Endodermal cell (in vitro differentiated cells): ENCODE measurements at regions not wholly inside any gene's neighbourhood (a gene's known extent, or its start where the extent isn't known, plus 50 kb on each side); places are given as distances from the start of the nearest gene placed in this dataset.

Experiments used
- DNase-seq: peaks from one replicate; pipeline ENCODE4 v3.0.0-alpha.2; 2017
- H3K27ac ChIP-seq: 2 replicates; pipeline ENCODE4 v1.5.1; 2013; ENCODE audit warnings: mild to moderate bottlenecking, low read depth, low read length, moderate library complexity
- H3K27me3 ChIP-seq: 2 replicates; pipeline ENCODE4 v1.6.1; 2013; ENCODE audit warnings: mild to moderate bottlenecking, low read length, moderate library complexity; ENCODE audit not compliant: insufficient read depth, control insufficient read depth, poor library complexity, severe bottlenecking
- H3K36me3 ChIP-seq: 2 replicates; pipeline ENCODE4 v1.7.0; 2013; ENCODE audit warnings: mild to moderate bottlenecking, low read length, moderate library complexity; ENCODE audit not compliant: control insufficient read depth, insufficient read depth
- H3K4me1 ChIP-seq: one replicate; pipeline ENCODE4 v1.7.0; 2013; ENCODE audit warnings: low read length; ENCODE audit not compliant: control insufficient read depth, insufficient read depth
- H3K4me3 ChIP-seq: 2 replicates; pipeline ENCODE4 v1.5.1; 2013; ENCODE audit warnings: mild to moderate bottlenecking, low read length, moderate library complexity
- H3K9ac ChIP-seq: 2 replicates; pipeline ENCODE4 v1.6.1; 2013; ENCODE audit warnings: mild to moderate bottlenecking, low read length, moderate library complexity; ENCODE audit not compliant: poor library complexity, severe bottlenecking; ENCODE audit errors: extremely low read depth
- H3K9me3 ChIP-seq: 2 replicates; pipeline ENCODE4 v1.6.1; 2013; ENCODE audit warnings: mild to moderate bottlenecking, low read length, moderate library complexity; ENCODE audit not compliant: control insufficient read depth
- H3K27ac Mint-ChIP-seq: 2 replicates; pipeline ENCODE4 v1.8.0; 2020; ENCODE audit warnings: mixed read lengths
- H3K27me3 Mint-ChIP-seq: 2 replicates; pipeline ENCODE4 v1.8.0; 2021; ENCODE audit warnings: mild to moderate bottlenecking, mixed read lengths; ENCODE audit not compliant: insufficient read depth
- H3K36me3 Mint-ChIP-seq: 2 replicates; pipeline ENCODE4 v1.8.0; 2020; ENCODE audit warnings: low read depth, mixed read lengths
- H3K4me1 Mint-ChIP-seq: 2 replicates; pipeline ENCODE4 v1.8.0; 2020; ENCODE audit warnings: mixed read lengths
- H3K4me3 Mint-ChIP-seq: 2 replicates; pipeline ENCODE4 v1.8.0; 2020; ENCODE audit warnings: mild to moderate bottlenecking, moderate library complexity, mixed read lengths
- H3K9me3 Mint-ChIP-seq: 2 replicates; pipeline ENCODE4 v1.8.0; 2020; ENCODE audit warnings: mild to moderate bottlenecking, mixed read lengths
- CTCF ChIP-seq: fragments of 200-600 bp; sonication (generic); conservative IDR thresholded peaks from 2 replicates; pipeline ENCODE4 v1.5.0; 2021; ENCODE audit warnings: antibody characterized with exemption, mild to moderate bottlenecking
- WGBS, 2 experiments: methylation state at CpG; one replicate each; pipeline versions ENCODE4 v1.1.5 to v1.1.7; 2013; ENCODE audit warnings: missing lambda C conversion rate in 2 of 2, mixed read lengths in 1 of 2; ENCODE audit not compliant: insufficient coverage in 1 of 2, insufficient read length in 1 of 2; 5-methylcytosine and 5-hydroxymethylcytosine counted together

DNA sequence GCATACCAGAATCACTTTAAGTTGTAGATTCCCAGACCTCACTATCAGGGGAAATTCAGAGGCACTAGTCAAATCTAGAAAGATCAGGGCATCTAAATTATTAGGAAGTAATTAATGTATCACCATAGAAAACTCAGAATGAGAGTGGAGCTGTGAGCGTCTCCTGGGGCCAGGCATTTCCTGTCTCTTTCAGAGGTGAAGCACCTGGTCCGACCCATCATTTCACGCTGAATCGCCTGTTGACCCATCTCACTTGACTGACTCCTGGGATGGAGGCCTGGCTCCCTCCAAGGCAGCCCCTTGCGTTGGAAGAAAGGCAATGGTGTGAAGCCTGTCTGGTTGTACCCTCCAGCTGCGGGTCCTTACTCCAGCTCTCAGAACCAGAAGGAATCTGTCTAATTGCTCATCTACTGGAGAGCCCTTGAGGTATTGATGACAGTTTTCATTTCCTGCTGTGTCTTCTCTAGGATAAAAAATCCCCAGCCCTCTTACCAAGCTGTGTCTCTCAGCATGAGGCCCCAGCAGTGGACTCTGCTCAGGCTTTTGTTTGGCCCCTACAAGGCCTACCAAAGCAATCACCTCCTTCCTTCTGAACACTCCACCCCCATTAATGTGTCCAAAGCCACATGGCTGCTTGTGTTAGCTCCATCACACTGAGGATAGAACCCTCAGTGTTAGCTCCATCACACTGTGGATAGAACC, 93.2 kb upstream of the SYT13 start:
- no peak for TF ChIP-seq CTCF
- H3K9ac ChIP-seq, result no peak overlapping the region
- no peaks in the 10 kb centered on the region for H3K36me3 ChIP-seq
- no peak overlapping the region for H3K4me3 ChIP-seq
- Mint-ChIP-seq H3K36me3 (no peaks in the 10 kb centered on the region), H3K4me3 (no peak overlapping the region), H3K9me3 (no peaks in the 10 kb centered on the region), H3K27me3 (peaks cover 5% of the 10 kb centered on the region), H3K4me1 (peaks cover 4% of the 10 kb centered on the region), H3K27ac (no peak overlapping the region)
- no peak overlapping the region for H3K27ac ChIP-seq
- no peaks in the 10 kb centered on the region for H3K9me3 ChIP-seq
- H3K4me1 ChIP-seq, result peaks cover 3% of the 10 kb centered on the region
- WGBS, 2 experiments, result 90 to 91% methylated on average over 6 of the region's 6 CpGs
- H3K27me3 ChIP-seq, result no peaks in the 10 kb centered on the region
- no peak for DNase-seq

DNA sequence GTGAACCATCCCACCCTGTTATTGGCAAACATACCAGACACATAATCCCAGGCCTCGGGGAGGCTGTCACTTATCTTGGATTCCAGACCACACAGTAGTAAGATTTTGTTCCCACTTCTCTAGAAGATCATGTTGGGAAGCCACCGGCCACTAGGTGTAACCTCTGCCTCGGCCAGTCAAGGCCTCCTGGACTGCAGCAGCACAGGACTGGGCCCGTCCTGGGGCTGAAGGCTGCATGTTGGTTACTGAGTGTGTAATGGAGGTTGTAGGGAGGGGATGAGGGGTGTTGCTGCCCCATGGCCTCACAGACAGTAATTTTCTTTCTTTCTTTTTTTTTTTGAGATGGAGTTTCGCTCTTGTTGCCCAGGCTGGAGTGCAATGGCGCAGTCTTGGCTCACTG, 92.4 kb upstream of the SYT13 start:
- no peaks in the 10 kb centered on the region for H3K36me3 ChIP-seq
- H3K27me3 Mint-ChIP-seq, result peaks cover 9% of the 10 kb centered on the region
- no peak overlapping the region for H3K9ac ChIP-seq
- peak; percentile 36 for TF ChIP-seq CTCF
- H3K27ac ChIP-seq, result no peak overlapping the region
- H3K9me3 Mint-ChIP-seq, result no peaks in the 10 kb centered on the region
- H3K4me1 ChIP-seq, result peaks cover 3% of the 10 kb centered on the region
- H3K9me3 ChIP-seq, result no peaks in the 10 kb centered on the region
- no peak overlapping the region for H3K4me3 ChIP-seq
- no peak overlapping the region for H3K4me3 Mint-ChIP-seq
- no peak overlapping the region for H3K27ac Mint-ChIP-seq
- no peaks in the 10 kb centered on the region for H3K36me3 Mint-ChIP-seq
- WGBS, 2 experiments, result 94 to 100% methylated on average over 2 to 6 of the region's 6 CpGs
- H3K27me3 ChIP-seq, result no peaks in the 10 kb centered on the region
- H3K4me1 Mint-ChIP-seq, result peaks cover 4% of the 10 kb centered on the region
- DNase-seq, result no peak

DNA sequence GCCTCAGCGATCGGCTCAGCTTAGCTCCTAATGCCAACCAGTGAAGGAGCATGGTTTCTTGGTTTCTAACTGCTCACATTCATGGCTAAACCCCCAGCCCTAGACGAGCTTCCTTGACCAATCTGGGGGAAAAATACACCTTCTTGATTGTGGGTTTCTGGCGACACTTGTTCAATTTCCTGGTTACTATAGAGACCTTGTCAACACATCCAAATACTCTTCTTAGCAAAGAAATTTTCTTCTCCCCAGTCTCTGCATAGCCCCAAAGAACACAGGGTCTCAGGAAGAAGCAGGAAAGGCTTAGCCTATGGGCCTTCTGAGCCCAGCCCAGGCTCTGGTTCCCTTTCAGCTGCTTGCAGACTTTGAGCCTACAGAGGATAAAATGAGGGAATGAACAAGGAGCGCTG, 88.5 kb upstream of the SYT13 start:
- H3K4me1 Mint-ChIP-seq, result peaks cover 11% of the 10 kb centered on the region
- Histone ChIP-seq H3K4me3 (no peak overlapping the region), H3K9ac (no peak overlapping the region), H3K27ac (no peak overlapping the region), H3K9me3 (no peaks in the 10 kb centered on the region), H3K4me1 (peaks cover 3% of the 10 kb centered on the region), H3K36me3 (no peaks in the 10 kb centered on the region), H3K27me3 (peaks cover 5% of the 10 kb centered on the region)
- peaks cover 19% of the 10 kb centered on the region for H3K27me3 Mint-ChIP-seq
- no peak for DNase-seq
- no peak overlapping the region for H3K4me3 Mint-ChIP-seq
- 88 to 90% methylated on average over 4 to 5 of the region's 5 CpGs for WGBS, 2 experiments
- H3K36me3 Mint-ChIP-seq, result no peaks in the 10 kb centered on the region
- H3K27ac Mint-ChIP-seq, result no peak overlapping the region
- TF ChIP-seq CTCF, result no peak
- no peaks in the 10 kb centered on the region for H3K9me3 Mint-ChIP-seq
